GM18867 (cell line): ENCODE measurements at regions not wholly inside any gene's neighbourhood (a gene's known extent, or its start where the extent isn't known, plus 50 kb on each side); places are given as distances from the start of the nearest gene placed in this dataset.

Experiments
- ATAC-seq: cut with Tn5 transposase; IDR thresholded peaks from one replicate; pipeline ENCODE4 v1.9.1; 2021; ENCODE audit warnings: mild to moderate bottlenecking, moderate library complexity; ENCODE audit not compliant: unreplicated experiment

- ATAC-seq = no peak
Measured at GRCh38 chr12:22893878-22894277, 268.9 kb downstream of the ETNK1 start.

DNA sequence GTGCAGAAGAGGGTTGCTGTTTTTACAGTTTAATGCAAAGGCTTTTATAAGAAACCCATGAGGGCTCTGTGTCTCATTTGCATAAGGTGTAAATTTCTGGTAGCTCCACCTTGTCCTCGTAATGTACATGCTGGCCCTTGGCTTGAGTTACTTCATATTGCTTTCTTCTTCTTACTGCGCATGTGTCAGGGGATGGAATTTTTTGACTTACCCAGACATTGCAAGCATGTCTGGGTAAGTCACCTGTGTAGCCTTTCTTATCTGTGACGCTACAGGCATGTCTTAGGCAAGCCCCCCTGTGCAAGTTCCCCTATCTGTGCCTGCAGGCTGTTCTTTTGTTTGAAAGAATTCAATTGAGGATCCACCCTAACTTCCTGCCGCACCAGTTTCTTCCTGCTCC is 274.2 kb downstream of the ETNK1 start:
- no peak for ATAC-seq

DNA sequence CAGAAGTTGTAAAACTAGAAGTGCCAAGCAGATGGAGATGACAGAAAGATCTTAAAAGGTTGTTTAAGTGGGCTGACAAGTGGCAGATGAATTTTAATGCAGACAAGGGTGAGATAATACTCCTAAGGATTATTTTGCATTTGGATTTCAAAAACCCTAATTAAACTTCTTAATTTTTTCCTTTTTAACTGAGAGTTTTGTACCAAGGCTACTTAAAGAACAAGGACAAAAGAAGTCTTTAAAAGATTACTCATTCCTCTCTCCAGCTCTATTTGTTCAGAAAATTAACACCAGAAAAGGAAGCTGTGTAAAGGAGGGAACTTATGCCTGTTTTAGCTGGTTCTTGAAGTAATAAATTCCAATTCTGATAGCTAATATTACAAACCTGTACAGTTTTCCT is 275.4 kb downstream of the ETNK1 start:
- no peak for ATAC-seq

- no peak for ATAC-seq
Measured at GRCh38 chr12:22904485-22904884, 279.5 kb downstream of the ETNK1 start.

GRCh38 chr12:22916241-22916640 is 291.3 kb downstream of the ETNK1 start:
- no peak for ATAC-seq

GRCh38 chr12:22916815-22917214 is 291.8 kb downstream of the ETNK1 start:
- ATAC-seq = no peak

GRCh38 chr12:22919883-22920282 is 294.9 kb downstream of the ETNK1 start:
- ATAC-seq = no peak

GRCh38 chr12:22923768-22924167 is 298.8 kb downstream of the ETNK1 start:
- ATAC-seq = no peak

DNA sequence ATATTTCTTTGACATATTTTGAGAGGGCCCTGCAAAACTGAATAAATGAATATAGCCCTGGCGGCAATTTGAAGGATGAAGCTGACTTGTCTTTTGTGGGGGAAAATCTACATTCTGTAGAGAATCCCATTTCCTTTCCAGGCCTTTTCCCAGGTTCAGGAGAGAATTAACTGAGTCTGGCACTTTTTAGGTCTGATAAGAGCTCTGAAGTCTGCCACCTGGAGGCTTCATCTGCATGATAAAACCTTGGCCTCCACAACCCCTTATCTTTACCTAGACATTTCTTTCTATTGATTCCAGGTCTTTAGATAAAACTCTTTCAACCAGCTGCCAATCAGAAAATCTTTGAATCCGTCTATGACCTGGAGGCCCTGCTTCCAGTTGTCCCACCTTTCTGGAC is 299.4 kb downstream of the ETNK1 start:
- no peak for ATAC-seq

GRCh38 chr12:22925623-22926022 is 300.7 kb downstream of the ETNK1 start:
- no peak for ATAC-seq

DNA sequence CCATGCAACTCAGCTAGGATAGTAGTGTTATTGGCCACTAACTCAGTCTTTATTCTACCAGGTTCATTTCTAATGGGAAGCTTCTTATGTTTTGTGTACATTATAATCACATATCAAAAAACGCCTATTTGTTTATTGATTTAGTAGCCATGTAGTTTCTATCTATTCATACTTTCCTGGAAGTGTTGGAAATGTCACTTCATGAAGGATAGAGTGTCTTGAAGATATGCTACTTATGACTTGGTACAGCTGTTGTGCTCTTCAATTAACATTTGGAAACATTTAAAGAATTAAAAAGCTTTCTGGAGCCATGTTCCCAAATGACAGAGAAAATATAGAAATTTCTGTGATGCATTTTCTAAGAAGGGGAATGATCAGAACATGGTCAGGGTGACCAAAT is 307.5 kb downstream of the ETNK1 start:
- ATAC-seq = no peak

DNA sequence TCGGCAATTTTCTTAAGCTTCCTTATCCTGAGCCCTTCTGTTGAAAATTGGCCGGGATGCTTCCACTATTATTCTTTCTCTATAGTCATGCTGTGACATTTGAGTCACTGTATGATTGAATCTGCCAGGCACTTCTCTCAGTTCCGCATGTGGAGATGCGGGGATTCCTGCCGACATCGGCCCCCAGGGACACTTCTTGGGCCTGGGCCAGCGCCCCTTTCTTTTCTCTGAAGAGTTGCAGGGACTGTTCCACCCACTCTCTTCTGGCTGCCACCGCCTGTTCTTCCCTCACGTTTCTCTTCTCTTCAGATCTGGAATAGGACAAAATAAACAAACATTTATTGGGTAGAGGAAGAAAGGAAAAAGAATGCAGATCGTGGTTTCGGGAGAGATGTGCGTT is 310.1 kb downstream of the ETNK1 start:
- no peak for ATAC-seq

DNA sequence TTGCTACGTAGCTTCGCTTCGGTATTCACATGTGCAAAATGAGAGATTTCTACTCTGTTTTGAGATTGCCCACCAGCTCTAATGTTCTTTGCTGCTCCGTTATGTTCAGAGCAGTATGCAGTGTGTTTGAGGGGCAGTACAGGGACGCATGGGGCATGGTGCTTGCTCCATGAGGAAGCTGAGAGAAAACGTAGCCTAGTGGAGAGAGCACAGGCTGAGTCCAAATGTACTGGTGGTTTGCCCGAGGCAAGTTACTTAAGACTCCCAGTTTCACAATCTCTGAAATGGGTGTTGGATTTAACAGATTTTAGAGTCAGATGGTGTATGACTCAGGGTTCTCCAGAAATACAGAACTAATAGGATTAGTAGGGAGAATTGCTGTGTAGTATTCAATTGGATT is 310.5 kb downstream of the ETNK1 start:
- no peak for ATAC-seq

DNA sequence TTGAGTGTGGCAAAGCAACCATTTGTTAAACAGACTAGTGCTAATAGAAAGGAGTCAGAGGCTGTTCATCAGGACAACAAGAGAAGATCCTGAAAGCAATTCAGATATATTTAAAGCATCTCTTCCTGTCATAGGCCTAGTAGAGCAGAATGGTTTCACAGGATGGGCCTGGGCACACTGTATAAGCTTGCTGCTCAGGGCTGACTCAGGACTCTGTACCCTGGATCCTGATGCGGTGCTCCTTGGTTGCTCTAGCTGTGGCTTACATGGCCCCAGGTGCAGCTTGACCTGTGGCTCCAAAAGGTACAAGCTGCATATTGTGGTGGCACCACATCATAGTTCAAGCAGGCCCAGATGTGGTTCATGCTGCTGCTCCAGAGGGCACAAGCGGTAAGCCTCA is 313.4 kb downstream of the ETNK1 start:
- no peak for ATAC-seq

DNA sequence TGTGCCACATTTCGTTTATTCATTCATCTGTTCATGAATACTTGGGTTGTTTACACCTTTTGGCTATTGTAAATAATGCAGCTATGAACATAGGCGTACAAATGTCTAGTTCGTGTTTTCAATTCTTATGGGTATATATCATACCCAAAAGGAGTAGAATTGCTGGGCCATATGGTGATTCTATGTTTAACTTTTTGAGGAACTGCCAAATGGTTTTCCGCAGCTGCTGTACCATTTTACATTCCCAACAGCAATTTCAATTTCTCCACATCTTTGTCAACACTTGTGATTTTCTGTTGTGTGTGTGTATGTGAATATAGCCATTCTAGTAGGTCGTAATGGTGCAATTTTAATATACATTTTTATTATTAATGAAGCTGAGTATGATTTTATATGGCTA is 326.2 kb downstream of the ETNK1 start:
- no peak for ATAC-seq

DNA sequence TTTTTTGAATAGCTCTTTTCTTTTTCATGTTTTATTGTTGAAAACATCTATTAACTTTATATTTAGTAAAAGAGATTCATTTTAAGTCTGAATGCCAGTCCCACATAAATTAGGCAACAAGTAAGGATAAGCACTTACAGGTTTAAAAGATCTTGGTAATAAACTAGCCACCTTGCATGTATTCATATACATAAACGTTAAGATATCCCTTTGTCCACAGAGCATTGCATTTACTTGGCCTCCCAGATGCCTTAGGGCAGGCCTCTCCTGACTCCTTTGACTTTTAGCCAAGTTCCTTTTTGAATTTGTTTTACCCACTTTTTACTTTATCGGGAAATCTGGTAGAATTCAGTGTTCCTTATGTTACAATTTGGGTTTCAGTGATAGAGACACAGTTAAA is 331.7 kb downstream of the ETNK1 start:
- no peak for ATAC-seq

GRCh38 chr12:22967171-22967570 is 342.2 kb downstream of the ETNK1 start:
- no peak for ATAC-seq

DNA sequence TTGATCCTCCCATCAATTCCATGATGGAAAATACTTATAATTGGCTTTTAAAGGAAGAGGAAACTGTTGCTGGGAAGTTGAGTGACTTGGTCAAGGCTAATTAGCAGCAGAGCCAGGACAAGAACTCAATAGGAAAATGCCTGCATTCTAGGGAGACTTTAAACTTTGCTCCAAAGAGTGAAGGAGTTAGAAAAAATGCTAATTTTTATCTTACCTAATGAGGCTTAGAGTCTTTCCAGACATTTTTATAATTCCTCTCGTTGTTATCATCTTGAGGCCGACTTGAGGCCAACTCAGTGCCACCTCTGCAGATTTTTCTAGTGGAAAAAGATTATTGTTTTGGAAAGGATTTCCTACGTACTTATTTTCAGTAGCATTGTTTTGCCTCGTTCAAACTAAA is 344.6 kb downstream of the ETNK1 start:
- ATAC-seq = no peak

- ATAC-seq = no peak
Measured at GRCh38 chr12:22971247-22971646, 346.3 kb downstream of the ETNK1 start.

- no peak for ATAC-seq
Measured at GRCh38 chr12:22971701-22972191, 346.8 kb downstream of the ETNK1 start.

- ATAC-seq = no peak
Measured at GRCh38 chr12:22974865-22975264, 349.9 kb downstream of the ETNK1 start.

- no peak for ATAC-seq
Measured at GRCh38 chr12:22978962-22979361, 354.0 kb downstream of the ETNK1 start.

DNA sequence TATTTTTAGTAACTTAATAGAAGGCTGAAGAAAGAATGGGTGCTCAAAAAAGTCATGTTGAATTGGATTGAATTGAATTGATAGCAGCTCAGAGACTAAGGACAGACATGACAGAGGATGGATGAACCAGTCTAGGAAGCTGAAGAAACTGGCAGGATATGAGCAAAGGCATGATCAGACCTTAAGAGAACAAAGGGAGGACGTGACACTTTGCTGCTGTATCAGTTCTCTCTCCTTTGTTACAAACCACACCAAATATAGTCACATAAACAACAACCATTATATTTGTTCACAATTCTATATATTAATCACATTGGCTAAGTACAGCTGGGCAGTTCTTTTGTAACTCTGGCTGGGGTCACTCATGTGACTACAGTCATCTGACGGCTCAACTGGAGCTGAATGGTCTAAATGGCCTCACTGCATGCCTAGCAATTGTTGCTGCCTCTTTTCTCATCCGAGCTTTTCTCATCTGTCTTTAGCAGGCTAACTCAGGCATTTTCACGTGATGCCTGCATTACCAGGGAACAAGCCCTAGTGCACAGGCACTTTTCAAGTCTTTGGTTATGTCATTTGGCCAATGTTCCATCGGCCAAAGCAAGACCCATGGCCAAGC is 355.0 kb downstream of the ETNK1 start:
- ATAC-seq = no peak
